GM19328 (cell line): ENCODE measurements at regions not wholly inside any gene's neighbourhood (a gene's known extent, or its start where the extent isn't known, plus 50 kb on each side); places are given as distances from the start of the nearest gene placed in this dataset.
A peak's percentile ranks its signal among the peaks of the same experiment; 100 is the strongest.

Experiments
- ATAC-seq: cut with Tn5 transposase; IDR thresholded peaks from one replicate; pipeline ENCODE4 v1.9.1; 2021; ENCODE audit warnings: mild to moderate bottlenecking, moderate library complexity; ENCODE audit not compliant: unreplicated experiment

DNA sequence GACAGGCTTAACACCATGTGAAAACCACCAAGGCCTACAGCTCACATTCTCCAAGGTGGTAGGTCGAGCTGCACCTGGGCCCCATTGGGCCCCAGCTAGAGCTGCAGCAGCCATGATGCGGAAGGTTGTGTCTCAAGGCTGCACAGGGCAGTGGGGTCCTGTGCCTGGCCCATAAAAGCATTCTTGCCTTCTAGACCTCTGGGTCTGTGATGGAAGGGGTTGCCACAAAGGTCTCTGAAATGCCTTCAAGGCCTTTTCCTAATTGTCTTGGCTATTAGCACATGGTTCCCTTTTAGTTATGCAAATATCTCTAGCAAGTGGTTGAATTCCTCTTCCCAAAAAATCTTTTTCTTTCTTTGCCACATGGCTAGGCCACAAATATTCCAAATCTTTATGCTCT is 52.5 kb upstream of the C11orf58 start:
- no peak for ATAC-seq

DNA sequence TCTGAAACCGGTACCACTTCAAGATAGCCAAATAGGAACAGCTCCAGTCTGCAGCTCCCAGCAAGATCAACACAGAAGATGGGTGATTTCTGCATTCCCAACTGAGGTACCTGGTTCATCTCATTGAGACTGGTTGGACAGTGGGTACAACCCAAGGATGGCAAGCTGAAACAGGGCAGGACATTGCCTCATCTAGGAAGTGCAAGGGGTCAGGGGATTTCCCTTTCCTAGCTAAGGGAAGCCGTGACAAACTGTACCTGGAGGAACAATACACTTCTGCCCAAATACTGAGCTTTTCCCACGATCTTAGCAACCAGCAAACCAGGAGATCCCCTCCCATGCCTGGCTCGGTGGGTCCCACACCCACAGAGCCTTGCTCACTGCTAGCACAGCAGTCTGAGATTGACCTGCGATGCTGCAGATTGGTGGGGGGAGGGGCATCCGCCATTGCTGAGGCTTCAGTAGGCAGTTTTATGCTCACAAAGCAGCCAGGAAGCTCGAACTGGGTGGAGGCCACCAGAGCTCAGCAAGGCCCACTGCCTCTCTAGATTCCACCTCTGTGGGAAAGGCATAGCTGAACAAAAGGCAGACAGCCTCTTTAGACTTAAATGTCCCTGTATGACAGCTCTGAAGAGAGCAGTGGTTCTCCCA is 59.9 kb upstream of the C11orf58 start:
- no peak for ATAC-seq

DNA sequence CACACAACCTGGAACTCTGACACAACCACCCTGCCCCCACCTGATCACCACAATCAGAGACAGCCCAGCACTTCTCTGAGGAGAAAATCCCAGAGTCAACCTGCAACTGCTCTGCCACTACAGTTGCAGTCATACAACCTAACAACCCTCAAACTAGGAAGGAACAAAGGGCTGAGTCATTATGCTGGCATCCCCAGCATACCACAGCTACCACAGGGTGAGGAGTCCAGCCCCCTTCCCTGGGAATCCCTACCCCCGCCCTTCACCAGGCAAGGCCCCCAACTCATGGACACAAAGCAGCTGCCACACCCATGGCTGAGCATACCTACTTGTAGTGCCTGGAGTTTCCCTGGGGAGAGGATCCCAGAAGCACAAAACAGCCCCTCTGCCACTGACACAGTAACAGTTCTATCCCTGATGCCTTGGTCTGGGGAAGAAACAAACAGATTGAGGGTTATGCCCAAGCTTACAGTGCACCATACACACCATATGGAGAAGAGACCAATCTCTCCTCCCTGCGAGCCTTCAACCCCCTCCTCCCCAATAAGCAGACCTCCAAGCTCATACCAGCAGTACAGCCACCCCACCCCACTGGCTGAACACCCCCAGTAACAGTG is 68.5 kb upstream of the C11orf58 start:
- ATAC-seq: no peak

GRCh38 chr11:16632295-16633200 is 105.9 kb upstream of the C11orf58 start:
- ATAC-seq: peak; percentile 58

GRCh38 chr11:16630651-16631050 is 107.8 kb upstream of the C11orf58 start:
- no peak for ATAC-seq

DNA sequence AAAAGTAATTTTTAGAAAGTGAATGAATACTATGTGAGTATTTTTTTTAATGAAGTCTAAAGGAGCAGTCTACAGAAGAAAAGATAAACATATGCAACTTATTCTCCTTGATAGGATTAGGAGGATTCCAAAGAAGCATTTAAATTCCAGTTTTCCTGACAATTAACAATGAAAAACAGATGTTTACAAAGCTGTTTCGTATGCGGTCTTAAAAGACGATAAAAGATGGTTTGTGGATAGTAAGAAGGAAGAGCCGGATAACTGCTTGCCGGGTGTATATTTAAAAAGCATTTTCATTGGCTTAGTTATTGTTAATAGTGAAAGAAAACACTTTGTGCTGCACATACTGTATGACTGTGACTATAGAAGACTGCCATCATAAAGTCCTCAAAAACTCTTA is 120.0 kb upstream of the C11orf58 start:
- ATAC-seq: no peak

DNA sequence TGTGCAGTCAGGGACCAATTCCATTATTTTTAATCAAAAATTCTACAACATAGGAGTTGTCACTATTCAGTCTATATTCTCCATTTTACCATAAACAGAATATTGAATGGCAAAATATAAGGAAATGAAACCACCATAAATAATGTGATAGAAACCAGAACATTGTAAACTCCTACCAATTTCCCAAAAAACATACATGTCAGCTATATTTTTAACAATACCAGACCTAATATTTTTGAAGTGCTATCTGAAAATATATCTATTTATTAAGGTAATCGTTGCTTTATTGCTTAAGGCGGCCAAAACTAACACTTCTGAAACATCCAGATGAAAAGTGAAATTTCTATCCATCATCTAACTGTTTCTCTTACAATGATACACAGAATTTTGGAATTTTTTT is 123.0 kb upstream of the C11orf58 start:
- ATAC-seq: no peak

GRCh38 chr11:16613512-16614381 is 124.7 kb upstream of the C11orf58 start:
- peak; percentile 98 for ATAC-seq

GRCh38 chr11:16613262-16613511 is 125.3 kb upstream of the C11orf58 start:
- no peak for ATAC-seq

GRCh38 chr11:16612566-16613261 is 125.7 kb upstream of the C11orf58 start:
- no peak for ATAC-seq

GRCh38 chr11:16611926-16612565 is 126.4 kb upstream of the C11orf58 start:
- ATAC-seq: no peak

DNA sequence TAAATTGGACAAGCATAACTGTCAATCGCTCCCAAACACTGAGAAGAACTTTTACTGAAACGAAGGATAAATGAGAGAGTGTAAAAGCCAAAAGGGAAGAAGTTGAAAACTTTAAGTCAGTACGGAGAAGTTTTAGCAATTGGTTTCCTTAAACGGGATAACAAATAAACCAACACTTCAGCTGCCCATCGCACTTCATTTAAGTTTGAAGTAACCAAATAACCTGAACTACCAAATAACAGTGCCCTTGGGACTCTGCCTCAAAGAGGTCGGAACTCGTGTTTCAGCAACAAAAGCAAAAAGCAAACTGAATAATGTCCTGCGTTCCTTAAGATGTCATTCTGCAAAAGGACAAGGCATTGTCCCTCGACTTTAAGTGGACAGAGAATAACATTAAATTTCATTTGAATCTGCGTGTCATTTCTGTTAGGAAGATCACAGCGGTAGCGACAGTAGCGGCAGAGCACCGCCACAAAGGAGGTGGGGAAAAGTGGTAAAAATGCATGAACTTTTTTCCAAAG is 127.0 kb upstream of the C11orf58 start:
- no peak for ATAC-seq

DNA sequence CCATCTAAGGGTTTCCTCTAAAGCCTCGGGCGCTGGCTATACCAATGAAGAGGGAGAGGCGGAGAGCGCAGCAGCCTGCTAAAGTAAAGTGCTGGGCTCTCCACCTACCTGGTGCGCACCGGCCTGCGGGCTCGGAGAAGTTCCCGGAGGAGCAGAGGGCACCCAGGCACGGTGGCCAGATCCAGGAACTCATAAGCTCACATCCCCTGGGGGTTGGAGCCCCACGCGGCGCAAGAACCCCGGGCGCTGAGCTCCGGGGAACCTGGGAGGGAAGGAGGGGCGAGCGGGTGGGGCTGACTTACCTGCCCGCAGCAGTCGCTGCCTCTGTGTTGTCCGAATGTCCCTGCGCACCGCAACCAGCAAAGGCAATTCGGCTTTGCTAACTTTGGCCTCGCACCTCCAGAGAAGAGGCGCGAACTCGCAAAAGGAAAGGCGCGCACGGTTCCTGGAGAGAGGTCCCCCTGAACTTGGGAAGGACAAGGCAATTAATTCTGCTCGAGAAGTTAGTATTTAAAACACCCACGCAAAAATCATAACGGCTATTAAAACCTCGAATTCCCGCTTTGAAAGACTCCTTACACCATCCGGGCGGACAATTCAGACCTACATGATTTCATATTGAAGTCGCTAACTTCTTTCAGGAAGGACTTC is 127.6 kb upstream of the C11orf58 start:
- ATAC-seq: no peak

DNA sequence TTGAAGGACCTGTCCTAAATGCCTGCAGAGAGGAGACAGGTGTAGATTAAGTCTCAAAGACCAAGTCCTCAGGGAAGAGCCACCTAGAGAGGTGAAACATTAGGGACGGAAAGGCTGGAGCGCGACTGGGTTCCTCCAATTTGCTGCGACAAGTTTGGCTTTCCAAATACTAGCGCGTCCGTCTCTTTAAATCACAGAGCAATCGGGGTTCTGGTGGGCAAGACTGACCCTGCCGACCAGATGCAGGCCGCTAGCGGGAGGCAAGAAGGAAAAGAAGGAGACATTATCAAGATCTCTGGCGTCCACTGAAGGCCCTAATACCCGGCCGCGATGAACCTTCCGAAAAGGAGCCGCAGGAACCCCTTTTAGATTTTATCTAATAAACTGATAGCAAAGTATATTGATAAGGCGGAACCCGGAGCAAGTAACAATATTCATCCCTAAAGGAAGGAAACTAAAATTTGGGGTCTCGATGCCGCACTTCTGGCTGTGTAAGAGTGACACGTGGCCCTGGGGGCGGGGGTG is 128.2 kb upstream of the C11orf58 start:
- no peak for ATAC-seq

GRCh38 chr11:16609769-16610168 is 128.7 kb upstream of the C11orf58 start:
- ATAC-seq: no peak

DNA sequence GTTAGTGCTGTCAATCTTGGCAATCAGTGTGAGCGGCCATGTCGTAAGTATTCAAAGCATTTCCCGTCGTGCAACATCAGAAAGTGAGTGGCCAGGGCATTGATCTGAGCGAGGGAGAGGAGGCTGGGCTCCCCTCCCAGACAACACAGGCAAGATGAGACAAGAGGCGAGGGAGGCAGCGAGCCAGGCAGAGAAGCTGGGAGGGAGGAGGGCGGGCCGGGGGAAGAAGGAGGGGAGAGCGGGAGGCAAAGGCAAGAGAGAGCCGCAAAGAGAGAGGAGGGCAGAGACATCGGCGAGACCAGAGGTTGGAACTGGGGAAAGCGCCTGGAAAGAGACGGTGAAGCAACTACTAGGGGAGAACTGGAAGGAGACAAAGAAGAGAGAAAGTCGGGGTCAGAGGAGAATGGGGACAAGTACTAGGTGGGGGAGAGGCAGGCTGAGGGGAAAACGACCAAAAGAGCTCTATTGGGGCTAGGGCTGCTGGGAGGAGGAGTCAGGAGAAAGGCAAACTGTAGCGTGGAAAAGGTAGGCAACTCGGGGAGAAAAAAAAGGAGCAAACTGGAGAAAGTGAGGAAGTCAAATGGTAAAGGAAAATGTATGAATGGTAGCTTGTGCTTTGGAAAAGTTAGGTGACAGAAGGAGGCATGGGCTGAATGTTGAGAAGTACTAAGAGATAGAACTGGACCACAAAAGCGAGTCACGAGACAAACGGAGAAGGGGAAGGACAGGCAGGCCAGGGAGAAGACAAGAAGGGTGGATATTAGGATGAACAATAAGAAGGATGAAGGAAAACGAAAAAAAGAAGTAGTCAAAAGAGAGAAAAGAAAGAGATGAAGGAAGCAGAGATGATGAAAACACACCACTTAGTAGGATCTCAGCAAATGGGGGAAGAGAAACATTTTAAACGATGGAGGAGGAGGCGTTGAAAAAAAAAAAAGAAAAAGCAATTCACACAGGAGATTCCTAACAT is 130.5 kb upstream of the C11orf58 start:
- ATAC-seq: no peak

DNA sequence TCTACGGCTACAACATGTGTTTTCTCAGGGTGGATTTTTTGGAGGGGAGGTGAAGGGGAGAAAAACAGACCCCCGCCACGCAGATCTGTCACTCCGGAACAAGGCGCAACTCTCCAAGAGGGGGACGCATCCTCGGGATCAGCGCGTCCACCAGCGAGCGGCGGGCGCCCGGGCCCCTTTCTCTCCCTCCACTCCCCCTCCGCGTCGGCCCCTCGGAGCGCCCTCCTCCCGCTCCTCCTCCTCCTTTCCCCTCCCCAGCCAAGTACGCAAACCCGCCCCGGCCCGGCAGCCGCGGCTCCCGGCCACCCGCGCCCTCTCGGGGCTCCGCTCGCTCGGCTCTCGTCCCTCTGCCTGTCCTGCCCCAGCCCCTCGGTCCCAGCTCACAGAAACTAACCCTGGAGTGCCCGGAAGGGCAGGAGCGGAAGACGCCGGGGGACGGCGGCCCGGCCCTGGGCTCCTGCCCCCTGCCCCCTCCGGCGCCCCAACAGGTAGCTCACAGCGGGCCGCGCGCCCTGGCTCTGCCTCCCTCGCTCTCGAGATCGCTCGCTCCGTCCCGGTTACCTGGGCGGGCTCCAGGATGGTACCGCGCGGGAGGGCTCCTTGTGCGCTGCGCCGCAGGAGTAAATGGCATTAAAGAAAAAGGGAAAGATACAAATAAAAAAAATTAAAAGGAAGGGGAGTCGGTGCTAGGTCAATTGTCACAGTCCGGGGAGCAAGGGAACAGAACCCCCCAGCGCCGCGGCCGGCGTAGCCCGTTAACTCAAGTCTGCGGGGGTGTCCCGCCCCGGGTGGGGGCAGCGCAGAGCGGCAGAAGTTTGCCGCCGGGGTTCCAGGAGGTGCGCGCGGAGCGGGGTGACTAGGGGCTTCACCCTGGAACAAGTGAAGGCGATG is 131.4 kb upstream of the C11orf58 start:
- no peak for ATAC-seq
